ENCODE measurements at regions not wholly inside any gene's neighbourhood (a gene's known extent, or its start where the extent isn't known, plus 50 kb on each side); places are given as distances from the start of the nearest gene placed in this dataset.

GRCh38 chr9:28792716-28793115 lies 1219.4 kb upstream of the C9orf72 start:
- ATAC-seq (no peak), DNase-seq (no peak)
- no peaks in the 10 kb centered on the region for H3K9me3 ChIP-seq
- no peaks in the 10 kb centered on the region for H3K36me3 ChIP-seq
- intact Hi-C loops (cut with DNase I): no loop called here
- no peak for TF ChIP-seq CTCF (IDR thresholded peaks at IDR 0.05)
- H3K4me1 ChIP-seq: no peaks in the 10 kb centered on the region
- H3K4me3 ChIP-seq: no peak overlapping the region
- H3K27me3 ChIP-seq: no peaks in the 10 kb centered on the region
- no peak overlapping the region for H3K27ac ChIP-seq

GRCh38 chr9:28799876-28800275 lies 1226.6 kb upstream of the C9orf72 start:
- TF ChIP-seq CTCF (IDR thresholded peaks at IDR 0.05): no peak

DNA sequence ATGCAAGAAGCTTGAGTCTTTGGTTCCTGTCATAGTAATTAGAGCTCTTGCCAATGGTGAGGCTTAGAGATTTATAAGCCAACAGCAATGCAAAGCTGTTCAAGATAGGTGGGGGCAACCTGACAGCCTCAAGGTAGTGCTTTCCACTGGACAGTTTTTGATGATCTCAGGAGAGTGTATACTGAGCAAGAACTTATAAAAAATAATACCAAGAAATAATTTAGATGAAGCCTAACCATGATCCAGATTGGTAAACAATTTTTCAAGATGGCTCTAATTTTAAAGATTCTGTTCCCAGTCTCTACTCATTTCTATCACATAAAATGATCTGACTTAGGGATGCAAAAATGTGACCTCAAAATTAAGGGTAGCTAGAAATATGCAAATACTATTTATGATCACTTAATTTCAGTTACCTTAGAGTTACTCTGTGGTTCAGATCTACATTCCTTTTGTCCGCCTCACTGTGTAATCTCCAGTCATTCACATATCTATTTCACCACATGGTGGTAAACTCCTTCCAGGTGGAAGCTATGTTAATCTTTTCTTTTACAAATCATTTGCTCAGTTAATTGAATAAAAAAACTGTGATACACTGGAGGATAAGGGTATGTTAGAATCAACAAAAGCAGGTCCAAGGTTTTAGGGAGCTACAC lies 1228.0 kb upstream of the C9orf72 start:
- no peaks in the 10 kb centered on the region for H3K27me3 ChIP-seq
- no peaks in the 10 kb centered on the region for H3K36me3 ChIP-seq
- H3K9me3 ChIP-seq: no peaks in the 10 kb centered on the region
- ATAC-seq (no peak), DNase-seq (no peak)
- no peak overlapping the region for H3K4me3 ChIP-seq
- no peak for TF ChIP-seq CTCF (IDR thresholded peaks at IDR 0.05)
- H3K4me1 ChIP-seq: no peaks in the 10 kb centered on the region
- H3K27ac ChIP-seq: no peak overlapping the region
- intact Hi-C loops (cut with DNase I): loop anchor here in 1 of 2 donors (10.0 kb wide), 1 partner anchor 64 kb away; no protein-coding TSS in a partner anchor

More at GRCh38 chr9:28799876-28800275, 1226.6 kb upstream of the C9orf72 start:
- H3K27me3 ChIP-seq: no peaks in the 10 kb centered on the region
- no peak for DNase-seq
- H3K4me1 ChIP-seq: no peaks in the 10 kb centered on the region
- intact Hi-C loops (cut with DNase I): loop anchor here in 1 of 2 donors (10.0 kb wide), 1 partner anchor 65 kb away; no protein-coding TSS in a partner anchor
- H3K9me3 ChIP-seq: no peaks in the 10 kb centered on the region
- no peaks in the 10 kb centered on the region for H3K36me3 ChIP-seq
- no peak overlapping the region for H3K4me3 ChIP-seq
- ATAC-seq: no peak
- H3K27ac ChIP-seq: no peak overlapping the region

- no peaks in the 10 kb centered on the region for H3K4me1 ChIP-seq
- DNase-seq (no peak), ATAC-seq (no peak)
- no peaks in the 10 kb centered on the region for H3K9me3 ChIP-seq
- no peak overlapping the region for H3K27ac ChIP-seq
- H3K36me3 ChIP-seq: no peaks in the 10 kb centered on the region
- no peak overlapping the region for H3K4me3 ChIP-seq
- no peak for TF ChIP-seq CTCF (IDR thresholded peaks at IDR 0.05)
- intact Hi-C loops (cut with DNase I): loop anchor here in 1 of 2 donors (10.0 kb wide), 1 partner anchor 60 kb away; no protein-coding TSS in a partner anchor
- H3K27me3 ChIP-seq: no peaks in the 10 kb centered on the region
Observed at GRCh38 chr9:28805197-28805596, 1231.9 kb upstream of the C9orf72 start.

- no peaks in the 10 kb centered on the region for H3K9me3 ChIP-seq
- H3K4me3 ChIP-seq: no peak overlapping the region
- DNase-seq: no peak
- no peak for TF ChIP-seq CTCF (IDR thresholded peaks at IDR 0.05)
- no peak overlapping the region for H3K27ac ChIP-seq
- no peak for ATAC-seq
- H3K4me1 ChIP-seq: no peaks in the 10 kb centered on the region
- no peaks in the 10 kb centered on the region for H3K36me3 ChIP-seq
- intact Hi-C loops (cut with DNase I): loop anchor here in 1 of 2 donors (10.0 kb wide), 1 partner anchor 57 kb away; no protein-coding TSS in a partner anchor
- H3K27me3 ChIP-seq: no peaks in the 10 kb centered on the region
Observed at GRCh38 chr9:28808042-28808441, 1234.8 kb upstream of the C9orf72 start.
